Loucy (cell line): ENCODE measurements at regions not wholly inside any gene's neighbourhood (a gene's known extent, or its start where the extent isn't known, plus 50 kb on each side); places are given as distances from the start of the nearest gene placed in this dataset.

Experiments
- CTCF ChIP-seq: fragments of 200-600 bp; sonication (generic); conservative IDR thresholded peaks from 2 replicates; pipeline ENCODE4 v1.5.1; 2014; ENCODE audit warnings: mild to moderate bottlenecking, antibody characterized with exemption, low read length
- EZH2phosphoT487 ChIP-seq: fragments of 200-600 bp; IDR thresholded peaks from 2 replicates; pipeline ENCODE4 v1.6.1; 2018; ENCODE audit warnings: antibody characterized with exemption, mild to moderate bottlenecking, moderate library complexity, borderline replicate concordance

GRCh38 chr4:26263165-26263564 is 57.6 kb upstream of the RBPJ start:
- no peak for TF ChIP-seq CTCF
- TF ChIP-seq EZH2phosphoT487, result no peak
